HEK293T (cell line): ENCODE measurements at regions not wholly inside any gene's neighbourhood (a gene's known extent, or its start where the extent isn't known, plus 50 kb on each side); places are given as distances from the start of the nearest gene placed in this dataset.

ENCODE experiments used
- ARNT ChIP-seq: fragments of 450-650 bp; IDR thresholded peaks from 2 replicates; pipeline ENCODE4 v1.6.1; 2017; ENCODE audit warnings: mild to moderate bottlenecking
- BHLHE40 ChIP-seq: fragments of 450-650 bp; IDR thresholded peaks from 2 replicates; pipeline ENCODE4 v1.6.1; 2016; ENCODE audit warnings: mild to moderate bottlenecking, moderate library complexity, borderline replicate concordance

DNA sequence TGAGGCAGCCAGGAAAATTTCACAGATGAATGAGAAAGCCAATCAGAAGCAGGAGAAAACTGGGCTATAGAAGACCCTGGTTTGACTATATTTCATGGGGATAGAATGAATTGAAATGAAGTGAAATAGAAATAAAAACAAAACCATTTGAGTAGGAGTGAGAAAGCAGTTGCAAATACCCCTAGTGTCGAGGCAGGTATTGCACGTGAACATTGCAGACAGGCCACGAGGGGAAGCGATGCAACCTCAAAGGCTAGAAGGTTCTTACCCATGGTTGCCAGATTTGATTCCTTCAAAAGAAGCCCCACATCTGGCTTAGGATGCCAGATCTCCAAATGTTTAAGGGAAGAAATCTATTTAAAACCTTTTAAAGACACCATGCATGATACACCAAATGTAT lies 648.9 kb downstream of the VRK1 start:
- TF ChIP-seq BHLHE40, result no peak
- TF ChIP-seq ARNT, result no peak
